ENCODE measurements at regions not wholly inside any gene's neighbourhood (a gene's known extent, or its start where the extent isn't known, plus 50 kb on each side); places are given as distances from the start of the nearest gene placed in this dataset.
"Not testable (repeated sequence)": the region's sequence is repeated elsewhere in the genome, so short reads cannot be mapped to it uniquely, and the experiment has no call there.

GRCh38 chr5:62920856-62921255 lies 342.2 kb downstream of the LRRC70 start:
- no peaks in the 10 kb centered on the region for H3K36me3 ChIP-seq (ENCODE audit: insufficient read depth)
- WGBS: 59% methylated on average over 1 of the region's 1 CpG
- no peak overlapping the region for H3K4me3 ChIP-seq (ENCODE audit: low read depth, low read length)
- H3K4me1 ChIP-seq (ENCODE audit: insufficient read depth): no peaks in the 10 kb centered on the region
- no peak for DNase-seq (ENCODE audit: extremely low spot score)
- no peak overlapping the region for H3K27ac ChIP-seq (ENCODE audit: low read depth)

- DNase-seq (ENCODE audit: extremely low spot score): no peak
- Histone ChIP-seq H3K27ac (ENCODE audit: low read depth) (no peak overlapping the region), H3K36me3 (ENCODE audit: insufficient read depth) (no peaks in the 10 kb centered on the region), H3K4me3 (ENCODE audit: low read depth, low read length) (no peak overlapping the region), H3K4me1 (ENCODE audit: insufficient read depth) (no peaks in the 10 kb centered on the region)
- WGBS: 64% methylated on average over 1 of the region's 1 CpG
These were observed 330.7 kb downstream of the LRRC70 start for GRCh38 chr5:62909326-62909725.

- DNase-seq (ENCODE audit: extremely low spot score): no peak
- no peak overlapping the region for H3K27ac ChIP-seq (ENCODE audit: low read depth)
- no peaks in the 10 kb centered on the region for H3K36me3 ChIP-seq (ENCODE audit: insufficient read depth)
- WGBS: 58% methylated on average over 2 of the region's 2 CpGs
- no peak overlapping the region for H3K4me3 ChIP-seq (ENCODE audit: low read depth, low read length)
- no peaks in the 10 kb centered on the region for H3K4me1 ChIP-seq (ENCODE audit: insufficient read depth)
These were observed 323.5 kb downstream of the LRRC70 start for GRCh38 chr5:62902126-62902525.

GRCh38 chr5:62900976-62901375 lies 322.4 kb downstream of the LRRC70 start:
- WGBS: 74% methylated on average over 1 of the region's 1 CpG
- no peak overlapping the region for H3K27ac ChIP-seq (ENCODE audit: low read depth)
- no peaks in the 10 kb centered on the region for H3K4me1 ChIP-seq (ENCODE audit: insufficient read depth)
- DNase-seq (ENCODE audit: extremely low spot score): no peak
- H3K36me3 ChIP-seq (ENCODE audit: insufficient read depth): no peaks in the 10 kb centered on the region
- no peak overlapping the region for H3K4me3 ChIP-seq (ENCODE audit: low read depth, low read length)

- Histone ChIP-seq H3K4me3 (ENCODE audit: low read depth, low read length) (no peak overlapping the region), H3K27ac (ENCODE audit: low read depth) (no peak overlapping the region), H3K4me1 (ENCODE audit: insufficient read depth) (no peaks in the 10 kb centered on the region), H3K36me3 (ENCODE audit: insufficient read depth) (no peaks in the 10 kb centered on the region)
- 86% methylated on average over 8 of the region's 8 CpGs for WGBS
- no peak for DNase-seq (ENCODE audit: extremely low spot score)
These were observed 317.7 kb downstream of the LRRC70 start for GRCh38 chr5:62896121-62896893.

- H3K4me3 ChIP-seq (ENCODE audit: low read depth, low read length): no peak overlapping the region
- H3K27ac ChIP-seq (ENCODE audit: low read depth): no peak overlapping the region
- no peaks in the 10 kb centered on the region for H3K36me3 ChIP-seq (ENCODE audit: insufficient read depth)
- WGBS: 48% methylated on average over 5 of the region's 5 CpGs
- no peak for DNase-seq (ENCODE audit: extremely low spot score)
- H3K4me1 ChIP-seq (ENCODE audit: insufficient read depth): no peaks in the 10 kb centered on the region
These were observed 308.1 kb downstream of the LRRC70 start for GRCh38 chr5:62886603-62887315.

GRCh38 chr5:62837330-62837729 lies 258.7 kb downstream of the LRRC70 start:
- not testable (repeated sequence) for H3K36me3 ChIP-seq (ENCODE audit: insufficient read depth); H3K4me1 ChIP-seq (ENCODE audit: insufficient read depth)
- WGBS: 61% methylated on average over 5 of the region's 5 CpGs

GRCh38 chr5:62829604-62829986 lies 251.0 kb downstream of the LRRC70 start:
- 48% methylated on average over 2 of the region's 2 CpGs for WGBS
- H3K4me3 ChIP-seq (ENCODE audit: low read depth, low read length): no peak overlapping the region
- no peak overlapping the region for H3K27ac ChIP-seq (ENCODE audit: low read depth)
- no peaks in the 10 kb centered on the region for H3K4me1 ChIP-seq (ENCODE audit: insufficient read depth)
- H3K36me3 ChIP-seq (ENCODE audit: insufficient read depth): no peaks in the 10 kb centered on the region
- no peak for DNase-seq (ENCODE audit: extremely low spot score)

More at GRCh38 chr5:62837330-62837729, 258.7 kb downstream of the LRRC70 start:
- not testable (repeated sequence) for H3K27ac ChIP-seq (ENCODE audit: low read depth); H3K4me3 ChIP-seq (ENCODE audit: low read depth, low read length); DNase-seq (ENCODE audit: extremely low spot score)

DNA sequence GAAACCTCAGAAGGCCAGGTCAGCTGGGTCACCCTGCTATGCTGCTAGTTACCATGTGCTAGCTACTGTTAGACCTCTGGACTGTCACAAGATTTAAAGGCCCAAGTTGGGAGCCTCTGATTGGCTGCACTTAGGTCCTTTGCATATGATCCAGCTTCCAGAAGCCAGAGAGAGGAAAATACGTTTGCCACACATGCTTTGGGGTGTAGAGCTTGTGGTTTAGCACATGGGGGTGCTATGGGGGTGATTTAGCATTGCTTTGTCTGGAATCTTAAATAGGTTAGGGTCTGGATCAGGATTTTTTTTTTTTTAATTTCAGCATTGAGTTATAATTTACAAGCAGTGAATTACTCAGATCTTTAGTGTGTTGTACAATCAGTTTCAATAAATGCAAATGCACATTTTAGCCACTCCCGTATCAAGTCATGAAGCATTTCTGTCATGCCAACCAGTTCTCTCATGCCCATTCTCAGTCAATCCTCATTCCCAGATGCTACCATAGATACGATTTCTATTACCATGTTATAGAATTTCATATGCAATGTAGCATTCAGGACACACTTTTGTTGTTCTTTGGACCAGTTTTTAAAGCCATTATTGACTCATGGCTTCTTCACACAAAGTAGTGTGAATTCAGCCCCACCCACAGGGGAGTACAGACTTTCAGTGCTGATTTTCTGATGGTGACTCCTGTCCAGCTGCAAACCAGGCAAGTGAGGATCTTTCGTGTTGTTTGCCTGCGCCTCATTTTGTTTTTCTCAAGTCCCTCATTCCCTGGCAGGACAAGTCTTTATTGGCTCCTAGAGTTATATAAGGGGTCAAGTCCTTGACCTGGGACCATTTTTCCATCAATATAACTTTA lies 250.4 kb downstream of the LRRC70 start:
- no peak overlapping the region for H3K4me3 ChIP-seq (ENCODE audit: low read depth, low read length)
- H3K36me3 ChIP-seq (ENCODE audit: insufficient read depth): no peaks in the 10 kb centered on the region
- no peak for DNase-seq (ENCODE audit: extremely low spot score)
- no peak overlapping the region for H3K27ac ChIP-seq (ENCODE audit: low read depth)
- no peaks in the 10 kb centered on the region for H3K4me1 ChIP-seq (ENCODE audit: insufficient read depth)
- WGBS: 47% methylated on average over 5 of the region's 5 CpGs

- H3K4me1 ChIP-seq (ENCODE audit: insufficient read depth): no peaks in the 10 kb centered on the region
- WGBS: 85% methylated on average over 5 of the region's 5 CpGs
- H3K36me3 ChIP-seq (ENCODE audit: insufficient read depth): no peaks in the 10 kb centered on the region
- H3K4me3 ChIP-seq (ENCODE audit: low read depth, low read length): no peak overlapping the region
- DNase-seq (ENCODE audit: extremely low spot score): no peak
- H3K27ac ChIP-seq (ENCODE audit: low read depth): no peak overlapping the region
These were observed 247.1 kb downstream of the LRRC70 start for GRCh38 chr5:62825623-62826220.

GRCh38 chr5:62824936-62825335 lies 246.3 kb downstream of the LRRC70 start:
- no peaks in the 10 kb centered on the region for H3K4me1 ChIP-seq (ENCODE audit: insufficient read depth)
- no peaks in the 10 kb centered on the region for H3K36me3 ChIP-seq (ENCODE audit: insufficient read depth)
- H3K27ac ChIP-seq (ENCODE audit: low read depth): no peak overlapping the region
- DNase-seq (ENCODE audit: extremely low spot score): no peak
- H3K4me3 ChIP-seq (ENCODE audit: low read depth, low read length): no peak overlapping the region
- 63% methylated on average over 3 of the region's 3 CpGs for WGBS

DNA sequence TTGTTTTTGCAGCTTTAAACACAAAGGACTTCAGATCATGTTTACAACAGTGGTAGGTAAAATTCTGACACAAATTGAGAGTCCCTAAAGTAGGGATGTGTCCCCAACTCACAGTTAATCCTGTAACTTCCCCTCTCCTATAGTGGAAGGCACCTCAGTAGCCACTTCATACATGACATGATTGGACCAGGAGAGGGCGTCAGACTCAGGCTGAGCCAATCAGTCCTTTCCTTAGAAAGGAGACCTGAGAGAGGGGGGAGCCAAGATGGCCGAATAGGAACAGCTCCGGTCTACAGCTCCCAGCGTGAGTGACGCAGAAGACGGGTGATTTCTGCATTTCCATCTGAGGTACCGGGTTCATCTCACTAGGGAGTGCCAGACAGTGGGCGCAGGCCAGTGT lies 238.4 kb downstream of the LRRC70 start:
- not testable (repeated sequence) for DNase-seq (ENCODE audit: extremely low spot score); H3K27ac ChIP-seq (ENCODE audit: low read depth); H3K4me3 ChIP-seq (ENCODE audit: low read depth, low read length); H3K4me1 ChIP-seq (ENCODE audit: insufficient read depth); H3K36me3 ChIP-seq (ENCODE audit: insufficient read depth)
- WGBS: 87% methylated on average over 6 of the region's 8 CpGs

GRCh38 chr5:62814991-62815390 lies 236.4 kb downstream of the LRRC70 start:
- WGBS: 64% methylated on average over 2 of the region's 2 CpGs
- no peak for DNase-seq (ENCODE audit: extremely low spot score)
- H3K4me3 ChIP-seq (ENCODE audit: low read depth, low read length): no peak overlapping the region
- no peak overlapping the region for H3K27ac ChIP-seq (ENCODE audit: low read depth)
- H3K4me1 ChIP-seq (ENCODE audit: insufficient read depth): no peaks in the 10 kb centered on the region
- no peaks in the 10 kb centered on the region for H3K36me3 ChIP-seq (ENCODE audit: insufficient read depth)

All from urinary bladder (tissue), 3 donors.